ENCODE measurements at regions not wholly inside any gene's neighbourhood (a gene's known extent, or its start where the extent isn't known, plus 50 kb on each side); places are given as distances from the start of the nearest gene placed in this dataset.
A peak's percentile ranks its signal among the peaks of the same experiment; 100 is the strongest.
"Not testable (repeated sequence)": the region's sequence is repeated elsewhere in the genome, so short reads cannot be mapped to it uniquely, and the experiment has no call there.

DNA sequence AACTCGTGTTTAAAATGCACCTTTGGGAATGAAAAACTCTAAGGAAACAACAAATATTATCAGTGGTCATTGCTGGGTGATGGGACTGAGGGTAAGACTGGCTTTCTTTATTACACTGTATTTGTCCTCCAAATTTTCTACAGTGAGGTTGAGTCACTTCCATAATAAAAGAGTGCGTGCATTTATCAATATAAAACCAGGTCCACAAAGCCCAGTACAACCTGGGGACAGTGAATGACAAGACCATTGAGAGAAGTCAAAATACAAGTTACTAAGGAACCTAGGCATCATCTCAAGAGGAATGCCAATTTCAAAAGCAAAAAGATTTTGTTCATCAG, 76.4 kb downstream of the MAGED4 start:
- DNase-seq = no peak

DNA sequence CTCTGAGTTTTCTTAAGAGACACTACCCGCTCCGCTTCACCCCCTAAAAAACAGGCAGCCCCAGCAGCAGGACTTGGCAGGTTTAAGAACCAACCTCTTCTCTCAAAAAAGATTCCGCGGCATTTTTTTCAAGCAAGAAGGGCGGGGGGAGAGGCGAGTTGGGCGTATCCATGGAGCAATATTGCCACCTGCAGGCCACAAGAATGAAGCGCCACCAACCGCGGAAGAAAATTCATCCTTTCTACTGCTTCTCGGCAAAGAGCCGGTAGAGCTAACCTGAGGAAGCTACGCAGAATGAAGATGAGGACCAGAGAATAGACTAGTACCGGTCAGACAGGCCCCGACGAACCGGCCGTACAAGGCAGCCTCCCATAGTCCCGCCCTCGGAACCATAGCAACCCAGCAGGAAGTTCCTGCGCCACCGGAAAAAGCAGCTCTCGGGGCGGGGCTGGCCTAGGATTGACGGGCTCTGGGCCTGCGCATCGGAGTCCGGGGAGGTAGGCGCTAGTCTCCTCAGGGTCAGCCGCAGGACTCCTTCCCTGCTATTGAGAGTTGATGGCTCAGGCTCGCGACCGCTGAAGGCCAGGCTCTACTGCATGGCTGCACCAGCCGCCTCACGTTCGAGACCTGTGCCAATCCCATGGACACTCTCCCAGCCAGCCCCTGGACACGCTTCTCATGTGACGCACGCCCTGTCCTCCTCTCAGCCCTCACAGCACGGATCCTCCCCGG, 76.9 kb downstream of the MAGED4 start:
- DNase-seq = peak; percentile 93

DNA sequence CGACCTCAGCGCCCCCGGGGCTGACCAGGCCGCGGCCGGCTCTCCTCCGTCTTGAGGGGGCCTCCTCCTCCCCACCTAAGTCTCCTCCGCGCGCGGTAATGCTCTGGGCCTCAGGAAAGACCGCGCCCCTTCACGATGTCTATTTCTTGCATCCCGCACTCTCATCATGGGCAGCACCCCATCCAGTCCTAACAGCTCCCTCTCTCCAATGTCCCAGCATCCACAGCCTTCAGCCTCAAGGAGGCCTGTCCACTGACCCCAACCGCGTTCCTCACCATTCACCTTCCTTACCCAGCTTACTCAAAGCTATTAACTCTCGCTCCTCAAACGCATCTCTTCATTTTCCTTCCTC, 77.5 kb downstream of the MAGED4 start:
- DNase-seq = no peak

DNA sequence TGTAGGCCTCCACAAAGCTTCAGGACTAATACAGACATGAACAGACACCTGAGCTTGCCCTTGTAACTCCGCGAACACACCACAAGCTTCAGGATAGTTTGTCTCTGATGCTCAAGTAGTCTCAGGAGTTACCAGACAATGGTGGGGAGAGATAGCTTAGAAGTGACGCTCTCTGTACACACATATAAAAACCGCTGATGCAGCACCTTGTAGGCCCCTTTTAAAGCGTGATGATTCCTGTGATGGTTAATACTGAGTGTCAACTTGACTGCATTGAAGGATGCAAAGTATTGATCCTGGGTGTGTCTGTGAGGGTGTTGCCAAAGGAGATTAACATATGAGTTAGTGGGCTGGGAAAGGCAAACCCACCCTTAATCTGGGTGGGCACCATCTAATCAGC, 78.7 kb downstream of the MAGED4 start:
- no peak for DNase-seq

DNA sequence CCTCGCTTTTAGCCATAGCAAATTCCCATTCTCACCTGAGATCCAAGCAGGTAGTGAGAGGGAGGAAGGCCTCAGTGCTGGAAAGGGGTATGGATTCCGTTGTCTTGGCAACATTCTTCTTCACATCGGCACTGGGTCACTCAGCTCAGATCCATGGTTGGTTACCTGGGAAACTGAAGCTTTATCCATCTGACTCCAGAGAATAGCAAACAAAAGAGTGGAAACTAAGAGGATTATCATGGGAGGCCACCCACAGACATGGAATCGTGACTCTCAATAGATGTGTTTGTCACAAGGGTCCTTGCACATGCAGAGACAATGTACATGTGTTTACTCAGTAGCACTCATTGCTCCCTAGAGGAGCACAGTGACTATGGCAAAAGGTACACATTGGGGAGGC, 81.0 kb downstream of the MAGED4 start:
- no peak for DNase-seq

DNA sequence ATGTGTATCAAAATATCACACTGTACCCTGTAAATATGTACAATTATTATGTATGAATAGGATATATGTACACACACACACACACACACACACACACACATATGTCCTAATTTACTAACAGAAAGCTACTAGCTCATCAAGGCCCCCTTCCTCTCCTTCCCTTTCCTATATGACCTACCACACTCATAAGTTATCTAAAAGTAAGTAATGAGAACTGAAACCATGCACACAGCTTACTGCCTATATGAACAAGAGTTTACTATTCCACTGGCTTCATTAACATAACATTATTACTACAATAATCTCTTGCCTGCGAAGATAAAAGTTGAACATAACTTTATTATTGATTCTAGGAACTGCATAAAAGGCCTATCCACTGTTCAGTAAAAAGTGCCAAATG, 83.8 kb downstream of the MAGED4 start:
- not testable (repeated sequence) for DNase-seq

DNA sequence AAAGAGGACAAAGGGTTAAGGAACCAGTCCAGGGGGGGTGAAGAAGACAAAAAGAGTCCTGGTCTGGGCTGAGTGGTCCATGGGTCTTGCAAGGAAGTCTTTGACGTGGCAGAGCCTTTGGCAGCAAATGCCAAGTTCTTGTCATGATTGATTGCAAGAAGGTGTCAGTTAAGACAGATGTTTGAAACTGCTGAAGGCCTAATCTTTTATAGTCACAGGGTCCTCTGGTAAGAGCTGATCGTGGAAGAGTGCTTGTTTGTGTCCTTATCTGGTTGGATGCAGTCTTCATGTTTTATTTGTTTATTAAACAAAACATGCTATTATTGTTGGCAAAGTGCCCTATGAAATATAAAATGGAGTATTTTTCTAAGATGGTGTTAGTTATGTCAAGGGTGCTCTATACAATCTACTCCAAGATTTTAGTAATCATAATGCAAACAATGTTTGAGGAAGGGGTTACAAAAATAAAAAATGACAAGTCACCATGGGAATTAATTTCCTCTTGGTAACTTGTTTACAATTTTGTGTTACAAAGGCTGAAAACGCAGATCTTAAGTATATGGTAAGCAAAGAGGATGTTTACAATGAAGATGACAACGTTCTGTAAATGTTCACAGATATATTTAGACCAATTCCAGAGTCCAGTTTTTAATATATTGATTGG, 85.9 kb downstream of the MAGED4 start:
- DNase-seq = no peak

DNA sequence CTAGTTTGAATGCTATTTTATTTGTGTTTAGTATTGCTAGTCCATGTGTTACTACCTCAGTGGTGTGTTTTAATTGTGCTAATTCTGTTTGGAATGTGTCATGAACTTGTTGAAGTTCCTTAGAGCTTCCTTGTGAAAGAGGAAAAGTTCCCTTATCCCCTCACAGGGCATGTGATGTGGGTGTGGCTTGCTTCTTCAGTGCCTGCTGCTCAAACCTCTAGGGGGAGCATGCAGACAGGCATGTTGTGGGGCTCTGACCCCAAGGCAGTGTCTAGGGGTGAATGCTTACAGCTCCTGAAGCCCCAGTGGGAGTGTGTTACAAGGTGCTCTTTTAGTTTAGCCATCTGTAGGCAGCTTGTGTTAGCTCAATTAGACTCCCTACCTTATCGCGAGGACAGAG, 86.5 kb downstream of the MAGED4 start:
- no peak for DNase-seq

DNA sequence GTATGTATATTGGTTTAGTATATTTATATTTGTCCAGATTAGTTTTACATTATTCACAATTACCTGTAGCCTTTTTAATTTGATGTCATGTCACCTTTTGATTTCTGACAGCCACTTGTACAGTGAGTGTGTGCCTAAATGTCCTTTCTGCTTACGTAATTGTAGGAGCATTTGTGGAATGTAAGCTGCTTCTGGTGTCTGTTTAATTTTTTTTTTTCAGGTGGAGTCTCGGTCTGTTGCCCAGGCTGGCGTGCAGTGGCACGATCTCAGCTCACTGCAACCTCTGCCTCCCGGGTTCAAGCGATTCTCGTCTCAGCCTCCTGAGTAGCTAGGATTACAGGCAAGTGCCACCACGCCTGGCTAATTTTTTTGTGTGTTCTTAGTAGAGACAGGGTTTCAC, 91.2 kb upstream of the XAGE2 start:
- DNase-seq = no peak

DNA sequence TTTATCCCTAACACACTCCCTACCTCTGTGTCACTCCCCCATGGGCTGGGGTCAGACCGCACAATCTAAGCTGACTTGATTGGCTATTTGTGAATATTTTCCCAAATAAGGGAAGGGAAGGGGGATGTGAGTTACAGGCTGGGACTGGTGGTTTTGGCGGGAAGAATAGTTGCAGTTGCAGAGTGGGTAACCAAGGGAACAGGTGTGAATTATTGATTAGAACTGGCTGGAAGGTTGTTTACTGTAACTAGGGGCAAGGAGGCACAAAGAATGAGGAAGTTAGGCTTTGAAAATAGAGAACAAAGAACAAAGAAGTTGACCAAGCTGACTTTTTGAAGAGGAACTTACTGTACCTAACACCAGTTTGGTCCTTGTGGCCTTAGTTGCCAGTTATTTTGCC, 88.0 kb upstream of the XAGE2 start:
- no peak for DNase-seq

DNA sequence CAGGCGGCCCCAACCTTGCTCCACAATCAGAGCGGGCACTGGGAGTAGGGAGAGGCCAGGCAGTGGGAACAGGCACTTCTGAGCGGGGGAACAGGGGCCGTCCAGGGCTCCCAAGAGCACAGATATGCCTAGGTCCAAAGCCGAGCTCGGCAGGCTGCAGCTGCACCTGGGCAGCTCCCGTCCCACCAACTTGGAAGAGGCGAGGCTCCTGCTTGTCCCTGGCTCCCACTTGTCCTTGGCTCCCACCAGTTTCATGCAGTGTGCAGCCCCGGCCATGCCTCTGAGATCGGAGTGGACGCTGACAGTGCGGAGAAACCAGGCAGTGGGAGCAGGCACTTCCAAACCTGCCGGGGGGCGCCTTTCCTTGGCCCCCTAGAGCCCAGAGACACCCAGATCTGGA, 84.0 kb upstream of the XAGE2 start:
- DNase-seq = no peak

DNA sequence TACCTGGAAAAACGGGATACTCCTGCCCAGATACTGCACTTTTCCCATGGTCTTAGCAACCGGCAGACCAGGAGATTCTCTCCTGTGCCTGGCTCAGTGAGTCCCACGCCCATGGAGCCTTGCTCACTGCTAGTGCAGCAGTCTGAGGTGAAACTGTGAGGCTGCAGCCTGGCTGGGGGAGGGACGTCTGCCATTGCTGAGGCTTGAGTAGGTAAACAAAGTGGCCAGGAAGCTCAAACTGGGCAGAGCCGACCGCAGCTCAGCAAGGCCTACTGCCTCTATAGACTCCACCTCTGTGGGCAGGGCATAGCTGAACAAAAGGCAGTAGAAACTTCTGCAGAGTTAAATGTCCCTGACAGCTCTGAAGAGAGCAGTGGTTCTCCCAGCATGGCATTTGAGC, 69.9 kb upstream of the XAGE2 start:
- DNase-seq = not testable (repeated sequence)

DNA sequence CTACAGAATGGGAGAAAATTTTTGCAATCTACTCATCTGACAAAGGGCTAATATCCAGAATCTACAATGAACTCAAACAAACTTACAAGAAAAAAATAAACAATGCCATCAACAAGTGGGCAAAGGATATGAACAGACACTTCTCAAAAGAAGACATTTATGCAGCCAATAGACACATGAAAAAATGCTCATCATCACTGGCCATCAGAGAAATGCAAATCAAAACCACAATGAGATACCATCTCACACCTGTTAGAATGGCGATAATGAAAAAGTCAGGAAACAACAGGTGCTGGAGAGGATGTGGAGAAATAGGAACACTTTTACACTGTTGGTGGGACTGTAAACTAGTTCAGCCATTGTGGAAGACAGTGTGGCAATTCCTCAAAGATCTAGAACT, 60.3 kb upstream of the XAGE2 start:
- DNase-seq = not testable (repeated sequence)
